AG08396 (cell line): ENCODE measurements at regions not wholly inside any gene's neighbourhood (a gene's known extent, or its start where the extent isn't known, plus 50 kb on each side); places are given as distances from the start of the nearest gene placed in this dataset.

Source experiments
- DNase-seq: peaks from one replicate; pipeline ENCODE4 v3.0.0; 2012; ENCODE audit warnings: low spot score, mixed read lengths

GRCh38 chr2:128726236-128726635 lies 407.6 kb upstream of the HS6ST1 start:
- no peak for DNase-seq

GRCh38 chr2:128726911-128727310 lies 408.2 kb upstream of the HS6ST1 start:
- no peak for DNase-seq

- no peak for DNase-seq
These were observed 408.7 kb upstream of the HS6ST1 start for GRCh38 chr2:128727404-128727803.

- peak; percentile 75 for DNase-seq
These were observed 409.2 kb upstream of the HS6ST1 start for GRCh38 chr2:128727914-128728313.

- no peak for DNase-seq
These were observed 410.4 kb upstream of the HS6ST1 start for GRCh38 chr2:128729051-128729450.

- DNase-seq = no peak
These were observed 413.5 kb upstream of the HS6ST1 start for GRCh38 chr2:128731994-128732650.

- peak; percentile 52 for DNase-seq
These were observed 414.3 kb upstream of the HS6ST1 start for GRCh38 chr2:128732976-128733431.

GRCh38 chr2:128733450-128733849 lies 414.8 kb upstream of the HS6ST1 start:
- DNase-seq = no peak

- DNase-seq = no peak
These were observed 416.0 kb upstream of the HS6ST1 start for GRCh38 chr2:128734521-128735295.

GRCh38 chr2:128735296-128735960 lies 416.8 kb upstream of the HS6ST1 start:
- no peak for DNase-seq

- DNase-seq = no peak
These were observed 417.5 kb upstream of the HS6ST1 start for GRCh38 chr2:128736046-128736688.

GRCh38 chr2:128736689-128737545 lies 418.2 kb upstream of the HS6ST1 start:
- peak; percentile 92 for DNase-seq

GRCh38 chr2:128737546-128737826 lies 418.8 kb upstream of the HS6ST1 start:
- DNase-seq = no peak

- no peak for DNase-seq
These were observed 419.9 kb upstream of the HS6ST1 start for GRCh38 chr2:128738446-128739110.

- DNase-seq = no peak
These were observed 423.8 kb upstream of the HS6ST1 start for GRCh38 chr2:128742467-128742866.

GRCh38 chr2:128745946-128746345 lies 427.3 kb upstream of the HS6ST1 start:
- DNase-seq = no peak

GRCh38 chr2:128746356-128746755 lies 427.7 kb upstream of the HS6ST1 start:
- DNase-seq = no peak

- no peak for DNase-seq
These were observed 429.7 kb upstream of the HS6ST1 start for GRCh38 chr2:128748336-128748735.

- no peak for DNase-seq
These were observed 430.4 kb upstream of the HS6ST1 start for GRCh38 chr2:128748835-128749605.
